ENCODE measurements at regions not wholly inside any gene's neighbourhood (a gene's known extent, or its start where the extent isn't known, plus 50 kb on each side); places are given as distances from the start of the nearest gene placed in this dataset.

DNA sequence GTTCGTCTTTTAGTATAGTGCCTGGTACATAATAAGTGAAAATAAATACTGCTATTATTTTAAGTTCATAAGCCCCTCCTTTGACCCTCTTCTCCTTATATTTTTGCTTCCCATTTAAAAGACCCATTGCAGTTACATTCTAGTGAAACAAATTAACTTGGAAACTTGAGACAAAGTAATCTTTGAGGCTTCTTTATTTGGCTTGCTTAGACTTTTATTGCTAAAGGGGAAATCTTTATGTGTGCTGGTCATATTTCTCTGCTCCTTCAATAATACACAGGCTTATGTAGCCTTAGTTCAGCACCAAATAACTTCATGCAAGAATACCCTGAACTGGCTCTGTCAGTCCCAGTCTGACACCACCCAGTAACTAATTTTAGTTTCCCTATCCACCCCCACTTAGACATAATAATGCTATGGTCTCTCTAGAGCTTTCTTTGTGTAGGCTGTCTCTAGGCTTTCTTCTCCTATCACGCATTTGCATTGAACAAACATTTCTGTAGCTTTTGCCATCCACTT is 257.8 kb downstream of the OMA1 start:
- no peaks in the 10 kb centered on the region for H4K20me1 ChIP-seq (ENCODE audit: insufficient read depth)
- no peaks in the 10 kb centered on the region for H3K36me3 ChIP-seq (ENCODE audit: low read depth)
- H3K27me3 ChIP-seq (replicated peaks; ENCODE audit: insufficient read depth), result no peaks in the 10 kb centered on the region
- 19 to 26% methylated on average over 2 of the region's 2 CpGs for WGBS, 2 experiments (ENCODE audit: low coverage in 1 of 2, low lambda C conversion rate in 2 of 2, missing lambda C conversion rate in 2 of 2)
- no peak for DNase-seq
- H3K27ac ChIP-seq, result no peak overlapping the region
- no peaks in the 10 kb centered on the region for H3F3A ChIP-seq (ENCODE audit: insufficient read depth)
- no peaks in the 10 kb centered on the region for H3K9me2 ChIP-seq (ENCODE audit: insufficient read depth)
- H3K4me3 ChIP-seq, result no peak overlapping the region
- no peak overlapping the region for H3K4me2 ChIP-seq (ENCODE audit: unreplicated experiment)
- no peak for TF ChIP-seq EZH2phosphoT487 (IDR thresholded peaks at IDR 0.05; ENCODE audit: insufficient read depth, low read depth)
- no peak for TF ChIP-seq EZH2 (IDR thresholded peaks at IDR 0.05; ENCODE audit: insufficient read depth, poor library complexity, severe bottlenecking)
- H3K9ac ChIP-seq, result no peak overlapping the region
- no peak overlapping the region for H2AFZ ChIP-seq
- H3K4me1 ChIP-seq (ENCODE audit: insufficient read depth), result no peaks in the 10 kb centered on the region
- no peaks in the 10 kb centered on the region for H3K9me3 ChIP-seq (ENCODE audit: low read depth)
- H3K79me2 ChIP-seq (ENCODE audit: insufficient read depth), result no peaks in the 10 kb centered on the region
- in situ Hi-C loops (cut with MboI), result no loop called here

DNA sequence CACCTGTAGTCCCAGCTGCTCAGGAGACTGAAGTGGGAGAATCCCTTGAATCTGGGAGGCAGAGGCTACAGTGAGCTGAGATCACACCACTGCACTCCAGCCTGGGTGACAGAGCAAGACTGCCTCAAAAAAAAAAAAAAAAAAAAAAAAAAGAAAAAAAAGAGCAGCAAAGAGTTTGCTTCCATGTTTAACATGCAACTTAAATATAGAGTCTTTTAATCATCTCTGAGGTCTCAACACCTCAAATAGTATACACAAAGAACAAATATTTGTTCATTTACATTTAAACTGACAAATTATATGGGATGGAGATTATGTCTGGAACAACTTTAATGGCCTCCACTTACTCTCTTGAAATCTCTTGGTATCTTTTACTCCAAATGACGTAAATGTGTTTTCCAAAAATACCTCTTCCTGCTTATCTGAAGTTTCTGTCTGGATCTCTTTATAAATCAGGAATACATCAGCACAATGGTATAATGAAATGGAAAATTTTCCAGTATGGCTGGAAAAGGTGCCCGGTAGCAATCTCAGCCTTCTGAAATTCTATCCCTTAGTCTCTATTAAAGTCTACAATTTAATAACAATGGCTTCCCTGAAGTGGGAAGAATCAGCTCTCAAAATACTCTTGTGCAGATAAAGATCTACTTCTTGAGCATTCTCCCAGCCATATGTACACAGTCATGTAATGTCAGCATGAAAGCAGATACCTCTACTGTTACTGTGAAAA is 258.5 kb downstream of the OMA1 start:
- TF ChIP-seq EZH2phosphoT487 (IDR thresholded peaks at IDR 0.05; ENCODE audit: insufficient read depth, low read depth) (no peak), EZH2 (IDR thresholded peaks at IDR 0.05; ENCODE audit: insufficient read depth, poor library complexity, severe bottlenecking) (no peak)
- Histone ChIP-seq H3F3A (ENCODE audit: insufficient read depth) (no peaks in the 10 kb centered on the region), H3K27me3 (replicated peaks; ENCODE audit: insufficient read depth) (no peaks in the 10 kb centered on the region), H3K36me3 (ENCODE audit: low read depth) (no peaks in the 10 kb centered on the region), H3K9me2 (ENCODE audit: insufficient read depth) (no peaks in the 10 kb centered on the region), H3K4me1 (ENCODE audit: insufficient read depth) (no peaks in the 10 kb centered on the region), H3K9ac (no peak overlapping the region), H3K79me2 (ENCODE audit: insufficient read depth) (no peaks in the 10 kb centered on the region), H3K9me3 (ENCODE audit: low read depth) (no peaks in the 10 kb centered on the region), H3K27ac (no peak overlapping the region), H3K4me2 (ENCODE audit: unreplicated experiment) (no peak overlapping the region), H4K20me1 (ENCODE audit: insufficient read depth) (no peaks in the 10 kb centered on the region), H3K4me3 (no peak overlapping the region), H2AFZ (no peak overlapping the region)
- WGBS, 2 experiments (ENCODE audit: low coverage in 1 of 2, low lambda C conversion rate in 2 of 2, missing lambda C conversion rate in 2 of 2), result 11 to 14% methylated on average over 2 of the region's 2 CpGs
- in situ Hi-C loops (cut with MboI), result no loop called here
- no peak for DNase-seq

DNA sequence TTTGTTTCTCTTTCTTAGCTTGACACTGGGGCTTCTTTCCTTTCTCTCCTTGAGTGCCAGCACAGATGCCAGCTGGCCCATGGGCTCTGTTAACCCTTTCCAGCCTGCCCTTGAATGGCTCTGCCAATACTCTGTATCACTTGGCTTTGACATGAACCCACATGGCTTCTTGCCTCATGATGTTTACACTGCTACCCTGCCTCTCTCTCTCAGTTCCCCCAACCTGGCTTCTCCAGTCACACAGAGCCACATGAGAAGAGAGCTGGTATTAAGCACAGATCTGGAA is 262.4 kb downstream of the OMA1 start:
- H2AFZ ChIP-seq, result no peak overlapping the region
- no peak overlapping the region for H3K27ac ChIP-seq
- no peak overlapping the region for H3K4me2 ChIP-seq (ENCODE audit: unreplicated experiment)
- H3F3A ChIP-seq (ENCODE audit: insufficient read depth), result no peaks in the 10 kb centered on the region
- no peaks in the 10 kb centered on the region for H3K9me3 ChIP-seq (ENCODE audit: low read depth)
- no peaks in the 10 kb centered on the region for H3K4me1 ChIP-seq (ENCODE audit: insufficient read depth)
- no peaks in the 10 kb centered on the region for H4K20me1 ChIP-seq (ENCODE audit: insufficient read depth)
- in situ Hi-C loops (cut with MboI), result no loop called here
- H3K4me3 ChIP-seq, result no peak overlapping the region
- no peak for TF ChIP-seq EZH2phosphoT487 (IDR thresholded peaks at IDR 0.05; ENCODE audit: insufficient read depth, low read depth)
- no peak for TF ChIP-seq EZH2 (IDR thresholded peaks at IDR 0.05; ENCODE audit: insufficient read depth, poor library complexity, severe bottlenecking)
- no peaks in the 10 kb centered on the region for H3K36me3 ChIP-seq (ENCODE audit: low read depth)
- DNase-seq, result no peak
- H3K27me3 ChIP-seq (replicated peaks; ENCODE audit: insufficient read depth), result no peaks in the 10 kb centered on the region
- no peak overlapping the region for H3K9ac ChIP-seq
- H3K79me2 ChIP-seq (ENCODE audit: insufficient read depth), result no peaks in the 10 kb centered on the region
- H3K9me2 ChIP-seq (ENCODE audit: insufficient read depth), result no peaks in the 10 kb centered on the region

DNA sequence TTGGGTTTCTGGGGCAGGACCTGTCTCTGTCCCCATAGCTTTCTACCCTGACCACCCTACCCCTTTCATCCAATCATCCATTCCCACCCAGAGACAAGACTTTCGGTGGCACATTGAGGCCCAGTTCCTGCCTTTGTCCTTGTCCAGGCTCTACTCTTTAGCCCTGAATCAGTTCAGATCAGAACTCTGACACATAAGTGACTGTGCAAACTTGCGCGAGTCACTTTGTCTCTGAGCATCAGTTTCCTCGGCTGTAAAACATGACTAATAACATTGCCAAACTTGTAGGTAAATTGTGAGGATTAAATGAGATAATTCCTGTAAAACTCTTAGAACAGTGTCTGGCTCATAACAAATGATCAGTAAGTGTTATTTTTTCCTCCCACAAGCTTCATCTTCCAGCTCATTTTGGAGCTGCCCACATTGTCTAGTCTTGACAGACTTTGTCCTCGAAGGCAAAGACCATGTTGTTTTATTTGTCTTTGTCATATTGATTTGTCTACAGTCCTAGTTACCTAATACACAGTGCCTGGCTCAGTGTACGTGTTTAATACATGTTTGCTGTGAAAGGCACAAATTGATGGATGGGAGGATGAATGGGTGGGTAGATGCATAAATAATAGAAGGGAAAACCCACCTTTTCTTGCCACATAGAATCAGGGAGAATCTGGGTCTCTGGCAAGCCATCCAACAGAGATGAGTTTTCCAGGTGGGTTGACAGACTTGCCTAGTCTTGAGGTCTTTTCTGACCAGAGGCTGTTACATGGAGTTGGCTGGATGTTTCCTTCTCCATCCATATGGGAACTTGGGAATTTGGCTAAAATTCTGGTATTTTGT is 262.9 kb downstream of the OMA1 start:
- H3K9me3 ChIP-seq (ENCODE audit: low read depth), result no peaks in the 10 kb centered on the region
- in situ Hi-C loops (cut with MboI), result no loop called here
- no peaks in the 10 kb centered on the region for H3K27me3 ChIP-seq (replicated peaks; ENCODE audit: insufficient read depth)
- no peak overlapping the region for H3K4me3 ChIP-seq
- WGBS, 2 experiments (ENCODE audit: low coverage in 1 of 2, low lambda C conversion rate in 2 of 2, missing lambda C conversion rate in 2 of 2), result 12 to 16% methylated on average over 6 of the region's 6 CpGs
- DNase-seq, result peak; percentile 7
- no peaks in the 10 kb centered on the region for H3K9me2 ChIP-seq (ENCODE audit: insufficient read depth)
- no peak overlapping the region for H3K4me2 ChIP-seq (ENCODE audit: unreplicated experiment)
- H2AFZ ChIP-seq, result no peak overlapping the region
- H3K4me1 ChIP-seq (ENCODE audit: insufficient read depth), result no peaks in the 10 kb centered on the region
- no peaks in the 10 kb centered on the region for H3K79me2 ChIP-seq (ENCODE audit: insufficient read depth)
- no peak overlapping the region for H3K27ac ChIP-seq
- no peak for TF ChIP-seq EZH2phosphoT487 (IDR thresholded peaks at IDR 0.05; ENCODE audit: insufficient read depth, low read depth)
- no peak for TF ChIP-seq EZH2 (IDR thresholded peaks at IDR 0.05; ENCODE audit: insufficient read depth, poor library complexity, severe bottlenecking)
- no peaks in the 10 kb centered on the region for H4K20me1 ChIP-seq (ENCODE audit: insufficient read depth)
- no peak overlapping the region for H3K9ac ChIP-seq
- no peaks in the 10 kb centered on the region for H3K36me3 ChIP-seq (ENCODE audit: low read depth)
- no peaks in the 10 kb centered on the region for H3F3A ChIP-seq (ENCODE audit: insufficient read depth)
